C1 segment of cervical spinal cord (tissue), 14 donors: ENCODE measurements at regions not wholly inside any gene's neighbourhood (a gene's known extent, or its start where the extent isn't known, plus 50 kb on each side); places are given as distances from the start of the nearest gene placed in this dataset.
"Not testable (repeated sequence)": the region's sequence is repeated elsewhere in the genome, so short reads cannot be mapped to it uniquely, and the experiment has no call there.

Experiments used
- DNase-seq, 14 donors: peaks; one replicate each; lab custom pipeline; 2025; lab: John Stamatoyannopoulos, UW

DNA sequence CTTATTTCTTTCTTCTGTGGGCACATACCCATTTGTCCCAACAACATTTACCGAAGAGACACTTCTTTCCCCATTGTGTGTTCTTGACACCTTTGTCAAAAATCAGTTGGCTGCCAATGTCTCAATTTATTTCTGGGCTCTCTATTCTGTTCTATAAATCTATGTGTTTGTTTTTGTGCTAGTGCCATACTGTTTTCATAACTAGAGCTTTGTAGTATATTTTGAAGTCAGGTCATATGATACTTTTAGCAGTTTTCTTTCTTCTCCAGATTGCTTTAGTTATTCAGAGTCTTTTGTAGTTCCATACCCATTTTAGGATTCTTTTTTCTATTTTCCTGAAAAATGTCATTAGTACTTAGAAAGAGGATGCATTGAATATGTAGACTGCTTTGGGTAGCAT, 1276.3 kb downstream of the SLITRK1 start:
- no peak for DNase-seq

DNA sequence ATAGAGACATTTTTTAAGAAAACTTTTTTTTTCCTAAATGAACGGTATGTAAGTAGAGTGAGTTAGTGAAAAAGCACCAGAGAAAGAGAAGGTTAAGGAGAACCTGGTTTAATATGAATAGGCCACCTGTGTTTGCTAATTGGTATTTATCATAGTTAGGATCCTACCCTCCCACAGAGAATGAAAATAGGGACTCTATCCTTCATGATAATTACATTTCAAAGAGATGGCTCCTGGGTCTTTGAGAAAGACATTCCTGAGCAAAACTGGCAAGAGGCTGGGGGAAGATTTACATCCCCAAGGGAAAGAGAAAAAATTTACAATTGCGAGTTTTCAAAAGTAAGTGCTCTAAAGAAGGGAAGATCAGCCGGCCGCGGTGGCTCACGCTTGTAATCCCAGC, 1284.5 kb downstream of the SLITRK1 start:
- DNase-seq, result no peak

DNA sequence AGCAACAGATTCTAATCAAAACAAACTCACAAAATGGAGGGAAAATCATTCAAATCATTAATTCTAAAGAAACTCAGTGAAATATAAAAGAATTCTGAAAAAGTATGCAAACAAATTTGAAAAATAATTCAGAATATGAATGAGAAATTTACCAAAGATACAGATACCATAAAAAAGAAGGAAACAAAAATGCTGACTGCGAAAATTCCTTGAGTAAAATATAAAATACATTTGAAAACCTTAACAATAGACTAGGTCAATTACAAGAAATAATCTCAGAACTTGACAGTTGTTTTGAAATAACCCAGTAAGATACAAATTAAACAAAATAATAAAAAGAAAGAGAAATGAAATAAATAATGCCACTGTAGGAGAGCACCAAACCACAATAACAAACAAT, 1289.0 kb downstream of the SLITRK1 start:
- DNase-seq, result no peak

DNA sequence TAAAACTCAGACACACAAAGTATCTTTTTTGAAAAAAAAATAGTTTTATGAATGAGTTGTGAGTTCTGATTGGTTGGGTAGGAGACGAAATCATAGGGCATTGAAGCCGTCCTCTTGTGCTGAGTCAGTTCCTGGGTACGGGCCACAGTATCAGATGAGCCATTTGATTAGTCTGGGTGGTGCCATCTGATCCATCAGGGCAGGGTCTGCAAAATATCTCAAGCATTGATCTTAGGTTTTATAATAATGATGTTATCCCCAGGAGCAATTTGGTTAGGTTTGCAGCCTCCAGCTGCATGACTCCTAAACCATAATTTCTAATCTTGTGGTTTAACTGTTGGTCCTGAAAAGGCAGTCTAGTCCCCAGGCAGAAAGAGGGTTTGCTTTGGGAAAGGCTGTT, 1310.6 kb downstream of the SLITRK1 start:
- DNase-seq, result no peak

DNA sequence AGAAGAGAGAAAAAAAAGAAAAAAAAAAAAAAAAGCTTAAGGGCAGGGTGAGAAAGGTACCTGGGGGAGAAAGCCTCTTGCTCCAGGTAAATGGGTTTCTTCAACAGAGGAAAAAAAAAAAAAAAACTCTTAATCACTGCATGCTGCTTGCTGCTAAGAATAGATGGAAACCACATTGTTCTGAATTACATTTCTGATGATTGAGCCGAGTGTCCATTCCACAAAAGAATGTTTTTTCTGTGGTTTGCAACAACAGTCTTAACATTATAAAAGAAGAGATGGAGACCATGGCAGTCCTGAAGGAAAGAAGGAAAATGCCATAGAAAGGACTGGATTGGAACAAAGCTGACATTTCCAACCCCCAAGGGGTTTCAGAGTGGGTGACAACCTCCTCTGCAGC, 1312.7 kb downstream of the SLITRK1 start:
- no peak for DNase-seq

DNA sequence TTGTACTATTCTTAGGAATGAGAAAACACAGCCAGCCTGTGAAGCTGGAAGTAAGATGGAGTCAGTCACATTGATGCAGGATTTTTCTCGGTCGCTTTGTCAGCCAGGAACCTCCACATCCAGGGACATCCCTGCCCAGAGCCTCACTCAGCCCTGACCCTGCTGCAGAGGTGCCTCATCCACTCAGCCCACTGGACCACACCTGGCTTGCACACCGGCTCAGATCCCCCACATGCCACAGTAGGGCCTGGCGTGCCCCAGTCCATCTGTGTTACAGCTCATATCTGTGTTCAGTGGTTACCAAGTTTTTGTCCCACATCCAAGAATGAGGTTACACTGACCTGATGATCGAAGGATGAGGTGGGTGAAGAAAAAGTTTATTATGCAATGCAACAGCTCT, 1315.4 kb downstream of the SLITRK1 start:
- no peak for DNase-seq

DNA sequence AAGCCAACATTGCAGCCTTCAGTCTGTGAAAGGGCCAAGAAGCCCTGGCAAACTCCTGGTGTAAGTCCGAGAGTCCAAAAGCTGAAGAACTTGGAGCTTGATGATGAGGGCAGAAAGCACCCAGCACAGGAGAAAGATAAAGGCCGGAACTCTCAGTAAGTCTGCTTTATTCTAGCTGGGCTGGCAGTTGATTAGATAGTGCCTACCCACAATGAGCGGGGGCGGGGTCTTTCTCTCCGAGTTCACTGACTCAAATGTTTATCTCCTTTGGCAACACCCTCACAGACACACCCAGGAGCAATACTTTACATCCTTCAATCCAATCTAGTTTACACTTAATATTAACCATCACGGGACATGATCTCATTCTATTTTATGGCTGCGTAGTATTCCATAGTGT, 1317.1 kb downstream of the SLITRK1 start:
- no peak for DNase-seq

DNA sequence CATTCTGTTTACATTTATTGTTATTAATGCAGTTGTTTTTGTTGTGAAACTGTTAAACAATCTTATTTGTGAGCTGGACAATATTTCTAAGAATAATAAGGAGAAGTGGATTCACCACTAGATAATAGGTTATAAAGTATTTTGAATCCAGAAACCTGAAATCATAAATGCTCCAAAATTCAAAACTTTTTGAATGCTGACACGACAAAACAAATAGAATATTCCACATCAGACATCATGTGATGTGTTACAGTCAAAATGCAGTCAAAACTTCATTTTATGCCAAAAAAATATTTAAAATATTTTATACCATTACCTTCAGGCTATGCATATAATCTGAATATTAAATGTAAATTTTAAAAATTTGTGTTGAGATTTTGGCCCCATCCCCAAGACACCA, 1321.4 kb downstream of the SLITRK1 start:
- no peak for DNase-seq

DNA sequence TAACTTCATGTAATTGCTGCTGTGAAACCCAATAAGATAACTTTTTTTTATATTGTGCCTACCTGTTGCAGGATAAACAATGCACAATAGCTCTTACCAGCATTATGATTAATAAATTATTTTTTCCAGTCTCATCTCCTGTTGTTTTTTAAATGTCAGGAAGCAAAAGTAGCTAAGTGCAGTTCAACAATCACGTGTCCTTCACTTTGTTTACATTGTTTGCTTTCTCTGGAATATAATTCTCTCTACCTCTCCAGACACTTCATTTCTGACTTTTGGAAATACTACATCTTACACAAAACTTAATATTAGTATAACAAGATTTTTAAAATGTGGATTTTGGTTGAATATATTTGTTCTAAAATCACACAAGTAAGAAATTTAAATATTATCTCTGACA, 1359.4 kb downstream of the SLITRK1 start:
- DNase-seq, result no peak

DNA sequence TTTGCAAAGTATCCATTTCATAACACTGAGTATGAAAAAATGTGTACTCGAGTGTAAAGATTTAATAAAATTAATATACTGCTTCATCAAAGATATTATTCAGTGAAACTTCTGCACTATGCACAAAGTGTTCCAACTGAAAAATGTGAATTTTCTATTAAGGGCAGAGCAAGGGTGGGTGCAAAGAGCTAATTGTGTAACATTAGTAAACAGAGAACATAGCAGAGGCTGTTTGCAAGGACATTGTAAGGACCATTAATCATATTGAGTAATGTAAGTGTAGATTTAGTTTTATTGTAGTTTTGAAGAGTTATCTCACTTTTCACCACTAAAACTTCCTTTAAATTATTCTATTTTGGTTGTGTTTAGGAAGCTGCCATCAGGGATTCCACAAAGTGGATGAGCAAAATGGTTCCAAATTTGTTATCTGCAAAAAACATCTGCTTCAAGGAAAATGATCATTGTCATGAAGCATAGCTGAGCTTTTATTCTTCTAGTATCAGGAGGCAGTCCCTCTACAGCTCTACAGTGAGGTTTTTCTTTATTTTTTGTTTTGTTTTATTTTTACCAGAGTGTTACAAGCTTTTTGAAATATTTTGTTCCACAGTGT, 1375.4 kb downstream of the SLITRK1 start:
- DNase-seq, result no peak

DNA sequence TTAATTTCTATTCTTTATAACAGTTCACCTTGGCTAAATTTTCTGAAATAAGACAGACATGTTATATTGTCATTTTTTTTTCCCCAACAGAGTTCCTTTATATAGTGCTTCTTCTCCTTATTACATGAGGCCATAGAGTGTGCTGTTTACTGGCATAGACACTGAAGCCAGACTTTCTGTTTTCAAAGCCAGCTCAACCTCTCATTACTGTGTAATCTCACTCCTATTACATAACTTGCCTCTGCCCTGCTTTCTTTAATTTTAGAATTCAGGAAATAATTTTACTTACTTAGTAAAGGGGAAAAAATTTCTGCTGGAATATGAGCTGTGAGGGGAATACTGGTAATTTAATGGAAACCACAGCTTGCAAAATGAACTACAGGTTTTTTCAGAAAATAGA, 1380.4 kb downstream of the SLITRK1 start:
- DNase-seq, result no peak

DNA sequence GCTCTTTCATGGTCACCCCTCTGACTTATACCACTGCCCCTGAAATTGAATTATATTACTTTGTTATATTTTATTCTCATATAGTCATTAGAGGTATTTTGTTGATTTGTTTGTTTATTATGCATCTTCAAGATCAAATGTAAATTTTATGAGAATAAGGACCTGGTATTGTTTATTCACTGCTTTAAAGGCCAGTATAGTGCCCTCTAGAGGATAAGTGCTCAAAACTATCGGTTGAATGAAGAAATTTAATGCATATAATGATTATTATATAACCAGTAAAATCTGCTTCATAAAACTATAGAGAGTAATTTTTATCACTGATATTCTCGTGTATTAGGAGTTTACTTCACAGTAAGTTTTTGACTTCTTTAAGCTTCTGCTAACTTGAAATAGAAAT, 1401.9 kb downstream of the SLITRK1 start:
- no peak for DNase-seq

DNA sequence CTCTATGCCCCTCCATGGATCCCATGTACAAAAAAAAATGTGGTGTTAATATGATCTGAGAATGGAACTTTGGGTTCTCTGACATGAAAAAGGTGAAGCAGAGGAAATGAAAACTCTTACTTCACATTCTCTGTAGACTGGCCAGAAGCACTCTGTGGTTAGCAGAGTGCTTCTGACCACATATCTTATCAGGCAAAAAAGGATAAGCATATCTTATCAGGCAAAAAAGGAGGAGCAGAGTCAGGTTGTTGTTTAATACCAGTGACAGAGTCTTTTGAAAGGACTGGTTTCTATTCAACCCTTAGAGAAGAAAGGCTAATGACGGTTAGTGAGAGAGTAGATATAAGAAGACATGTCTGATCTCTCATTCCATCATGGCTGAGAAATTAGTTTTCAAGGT, 1404.8 kb downstream of the SLITRK1 start:
- DNase-seq, result no peak

DNA sequence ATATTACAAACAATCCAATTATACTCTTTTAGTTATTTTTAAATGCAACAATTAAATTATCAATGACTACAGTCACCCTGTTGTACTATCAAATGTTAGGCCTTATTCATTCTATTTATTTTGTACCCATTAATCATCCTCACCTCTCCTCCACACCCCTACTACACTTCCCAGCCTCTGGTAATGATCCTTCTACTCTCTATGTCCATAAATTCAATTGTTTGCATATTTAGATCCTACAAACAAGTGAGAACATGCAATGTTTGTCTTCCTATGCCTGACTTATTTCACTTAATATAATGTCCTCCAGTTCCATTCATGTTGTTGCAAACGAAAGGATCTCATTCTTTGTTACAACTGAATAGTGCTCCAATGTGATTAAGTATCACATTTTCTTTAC, 1414.6 kb downstream of the SLITRK1 start:
- no peak for DNase-seq

DNA sequence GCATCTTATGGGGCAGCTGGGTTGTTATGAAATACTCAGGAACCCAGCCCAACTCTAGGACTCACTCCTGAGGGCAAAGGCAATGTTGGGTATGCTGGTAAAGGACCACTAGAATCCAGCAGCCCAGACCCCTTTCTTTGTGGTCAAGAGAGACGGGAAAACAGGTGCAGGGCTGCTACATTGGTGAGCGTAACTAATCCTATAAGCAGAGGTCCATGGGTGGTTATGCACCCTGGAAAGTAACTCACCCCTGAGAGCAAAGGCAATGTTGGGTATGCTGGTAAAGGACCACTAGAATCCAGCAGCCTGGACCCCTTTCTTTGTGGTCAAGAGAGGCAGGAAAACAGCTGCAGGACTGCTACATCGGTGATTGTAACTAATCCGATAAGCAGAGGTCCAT, 1422.7 kb downstream of the SLITRK1 start:
- not testable (repeated sequence) for DNase-seq

DNA sequence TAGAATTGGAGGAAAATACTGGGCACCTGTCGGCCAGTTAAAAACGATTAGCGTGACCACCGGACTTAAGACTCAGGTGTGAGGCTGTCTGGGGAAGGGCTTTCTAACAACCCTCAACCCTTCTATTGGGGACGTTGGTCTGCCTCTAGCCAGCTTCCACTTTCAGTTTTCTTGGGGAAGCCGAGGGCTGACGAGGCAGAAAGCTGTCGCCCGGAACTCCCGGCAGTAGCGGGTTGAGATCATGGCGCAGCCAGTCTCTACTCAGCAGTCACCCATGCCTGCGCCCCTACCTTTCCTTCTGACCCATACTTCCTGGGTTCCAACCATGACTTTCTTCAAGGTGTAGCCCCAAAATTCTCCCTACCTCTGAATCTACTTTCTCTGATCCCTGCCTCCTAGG, 1424.1 kb downstream of the SLITRK1 start:
- DNase-seq, result no peak

DNA sequence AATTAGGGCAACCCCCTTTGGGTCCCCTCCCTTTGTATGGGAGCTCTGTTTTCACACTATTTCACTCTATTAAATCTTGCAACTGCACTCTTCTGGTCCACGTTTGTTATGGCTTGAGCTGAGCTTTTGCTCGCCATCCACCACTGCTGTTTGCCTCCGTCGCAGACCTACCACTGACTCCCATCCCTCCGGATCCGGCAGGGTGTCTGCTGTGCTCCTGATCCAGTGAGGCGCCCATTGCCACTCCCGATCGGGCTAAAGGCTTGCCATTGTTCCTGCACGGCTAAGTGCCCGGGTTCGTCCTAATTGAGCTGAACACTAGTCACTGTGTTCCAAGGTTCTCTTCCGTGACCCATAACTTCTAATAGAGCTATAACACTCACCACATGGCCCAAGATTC, 1424.7 kb downstream of the SLITRK1 start:
- not testable (repeated sequence) for DNase-seq

DNA sequence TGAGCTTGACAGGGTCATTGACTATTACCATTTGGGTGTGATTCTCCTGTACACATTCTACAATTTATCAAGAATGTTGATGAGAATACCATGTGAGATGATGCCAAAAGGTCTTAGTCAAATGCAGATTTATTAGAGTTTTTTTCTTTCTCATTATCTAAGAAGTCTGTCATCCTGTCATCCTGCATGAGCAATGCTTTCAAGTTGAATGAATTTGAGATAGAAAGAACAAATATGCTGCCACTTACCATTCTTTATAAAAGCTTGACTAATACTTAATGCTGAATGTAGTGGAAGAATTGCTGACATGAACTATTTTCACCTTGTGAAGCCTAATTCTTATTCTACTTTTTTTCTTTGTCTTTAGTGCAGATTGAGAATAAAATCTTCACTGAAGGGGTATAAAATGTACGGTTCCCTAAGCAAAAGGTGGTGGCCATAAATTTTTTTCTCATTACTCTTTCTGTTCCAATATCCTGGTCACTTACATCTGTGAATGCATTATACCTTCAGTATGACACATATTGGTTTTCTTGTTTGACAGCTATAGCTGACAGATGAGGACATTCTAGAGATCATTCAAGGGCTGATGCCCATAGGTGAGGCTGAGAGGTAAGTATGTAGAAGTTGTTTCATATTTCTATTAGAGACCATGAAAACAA, 1434.7 kb downstream of the SLITRK1 start:
- DNase-seq, result no peak

DNA sequence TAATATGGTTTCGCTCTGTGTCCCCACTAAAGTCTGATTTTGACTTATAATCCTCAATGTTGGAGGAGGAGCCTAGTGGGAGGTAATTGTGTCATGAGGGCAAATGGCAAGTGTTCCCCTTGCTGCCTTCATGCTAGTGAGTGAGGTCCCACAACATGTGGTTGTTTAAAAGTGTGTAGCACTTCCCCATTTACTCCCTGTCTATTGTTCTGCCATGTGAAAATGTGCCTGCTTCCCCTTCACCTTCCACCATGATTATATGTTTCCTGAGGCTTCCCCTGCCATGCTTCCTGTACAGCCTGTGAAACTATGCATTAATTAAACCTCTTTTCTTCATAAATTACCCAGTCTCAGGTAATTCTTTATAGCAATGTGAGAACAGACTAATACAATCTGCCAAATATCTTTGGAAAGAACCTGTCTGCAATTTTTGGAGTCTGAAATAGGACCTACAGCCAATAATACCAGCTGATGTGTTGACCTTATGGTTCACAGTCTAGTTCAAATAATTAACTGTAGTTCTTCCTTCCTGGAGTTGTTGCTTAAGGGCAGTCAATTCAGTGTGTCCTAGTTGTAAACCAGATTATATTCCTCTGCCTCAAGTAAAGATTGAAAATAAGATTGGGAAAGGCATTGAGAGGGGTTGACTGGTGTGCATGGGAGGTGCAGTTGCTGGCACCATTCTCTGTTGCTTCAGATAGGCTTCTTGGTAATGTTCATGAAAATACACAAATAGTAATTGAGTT, 1442.9 kb downstream of the SLITRK1 start:
- no peak for DNase-seq

DNA sequence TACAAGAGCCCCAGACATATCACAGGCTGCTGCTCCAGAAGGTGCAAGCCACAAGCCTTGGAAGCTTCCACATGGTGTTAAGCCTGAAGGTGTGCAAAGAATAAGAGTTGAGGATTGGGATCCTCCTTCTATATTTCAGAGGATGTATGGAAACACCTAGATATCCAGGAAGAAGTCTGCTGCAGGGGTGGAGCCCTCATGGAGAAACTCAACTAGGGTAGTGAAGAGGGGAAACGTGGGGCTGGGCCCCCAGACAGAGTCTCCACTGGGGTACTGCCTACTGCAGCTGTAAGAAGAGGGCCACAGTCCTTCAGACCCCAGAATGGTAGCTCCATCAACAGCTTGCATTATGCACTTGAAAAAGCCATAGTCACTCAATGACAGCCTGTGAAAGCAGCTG, 1444.0 kb downstream of the SLITRK1 start:
- no peak for DNase-seq

DNA sequence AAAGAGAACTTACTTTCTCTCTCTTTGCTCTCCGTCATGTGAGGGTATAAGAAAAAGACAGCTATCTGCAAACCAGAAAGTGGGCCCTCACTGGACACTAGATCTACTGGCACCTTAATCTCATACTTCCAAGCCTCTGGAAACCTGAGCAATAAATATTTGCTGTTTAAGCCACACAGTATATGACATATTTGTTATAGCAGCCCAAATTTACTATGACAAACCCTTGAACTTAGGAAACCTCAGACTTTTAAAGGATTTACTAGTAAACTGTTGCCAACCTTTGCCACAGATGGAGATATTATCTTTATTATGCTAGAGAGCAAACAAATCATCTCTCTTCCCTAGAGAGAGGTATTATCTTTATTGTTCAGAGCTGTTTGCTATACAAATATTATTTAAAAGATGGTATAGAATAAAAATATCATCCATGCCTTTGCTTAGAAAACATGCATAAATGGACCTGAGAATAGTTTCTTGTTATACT, 1446.1 kb downstream of the SLITRK1 start:
- DNase-seq, result no peak

DNA sequence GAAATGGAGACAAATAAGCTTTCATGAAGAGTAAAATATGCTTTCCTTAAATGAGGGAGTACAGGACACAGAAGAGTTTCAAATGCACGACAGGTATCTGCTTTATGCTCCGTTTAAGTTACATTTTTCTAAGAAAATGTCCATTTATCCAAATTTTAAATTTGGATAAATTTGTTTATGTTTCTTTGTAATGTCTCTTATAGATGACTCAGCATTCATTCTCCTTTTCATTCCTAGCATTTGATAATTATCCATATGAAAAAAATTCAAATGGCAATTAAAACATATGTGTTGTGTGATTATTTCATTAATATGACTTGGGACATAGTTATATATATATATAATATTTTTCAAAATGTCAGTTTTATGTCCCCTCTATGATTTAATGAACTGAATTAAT, 1449.3 kb downstream of the SLITRK1 start:
- no peak for DNase-seq

DNA sequence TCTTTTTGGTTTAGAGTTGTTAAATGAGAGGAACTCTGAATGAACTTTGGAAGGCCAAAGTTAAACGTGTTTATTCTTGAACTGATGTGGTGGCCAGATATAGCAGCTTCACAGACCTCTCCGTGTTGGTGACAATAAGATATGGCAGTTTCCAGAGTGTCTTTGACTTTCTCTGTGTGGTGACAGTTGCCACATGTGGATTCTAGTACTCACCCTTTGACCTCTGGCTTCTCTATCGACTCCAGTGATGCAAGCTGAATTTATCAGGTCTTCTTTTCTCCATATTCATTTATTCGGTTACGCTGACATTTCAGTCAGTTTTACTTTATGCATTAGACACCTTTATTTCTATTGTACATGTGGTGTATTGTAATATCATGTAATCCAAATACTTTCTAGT, 1469.5 kb downstream of the SLITRK1 start:
- DNase-seq, result no peak
